Loucy (cell line): ENCODE measurements at regions not wholly inside any gene's neighbourhood (a gene's known extent, or its start where the extent isn't known, plus 50 kb on each side); places are given as distances from the start of the nearest gene placed in this dataset.

ENCODE experiments used
- H2AFZ ChIP-seq: fragments of 200-600 bp; sonication (generic); 2 replicates; pipeline ENCODE4 v1.6.0; 2016; ENCODE audit warnings: antibody characterized with exemption, mild to moderate bottlenecking, low read length, moderate library complexity
- H3F3A ChIP-seq: fragments of 200-600 bp; 2 replicates; pipeline ENCODE4 v1.6.0; 2016; ENCODE audit warnings: antibody characterized with exemption, low read depth, mild to moderate bottlenecking
- H3K27me3 ChIP-seq: fragments of 200-600 bp; sonication (generic); 2 replicates; pipeline ENCODE4 v1.6.1; 2014; ENCODE audit warnings: low read length, mild to moderate bottlenecking; ENCODE audit not compliant: insufficient read depth, poor library complexity, severe bottlenecking
- H3K36me3 ChIP-seq: fragments of 200-600 bp; sonication (generic); 2 replicates; pipeline ENCODE4 v1.6.1; 2016; ENCODE audit warnings: low read length; ENCODE audit not compliant: insufficient read depth
- H3K4me1 ChIP-seq: fragments of 200-600 bp; sonication (generic); 2 replicates; pipeline ENCODE4 v1.5.1; 2014; ENCODE audit warnings: low read length, mild to moderate bottlenecking; ENCODE audit not compliant: insufficient read depth, poor library complexity, severe bottlenecking
- H3K4me2 ChIP-seq: fragments of 200-600 bp; sonication (generic); 2 replicates; pipeline ENCODE4 v1.6.0; 2014; ENCODE audit warnings: antibody characterized with exemption, low read length, low read depth, mild to moderate bottlenecking; ENCODE audit not compliant: poor library complexity, severe bottlenecking
- H3K4me3 ChIP-seq: fragments of 200-600 bp; sonication (generic); 2 replicates; pipeline ENCODE4 v1.5.1; 2014; ENCODE audit warnings: low read length, mild to moderate bottlenecking, mixed read lengths; ENCODE audit not compliant: poor library complexity, severe bottlenecking
- H3K79me2 ChIP-seq: fragments of 200-600 bp; sonication (generic); 2 replicates; pipeline ENCODE4 v1.6.1; 2014; ENCODE audit warnings: low read length; ENCODE audit not compliant: insufficient read depth
- H3K9ac ChIP-seq: fragments of 200-600 bp; sonication (generic); 2 replicates; pipeline ENCODE4 v1.6.0; 2014; ENCODE audit warnings: mild to moderate bottlenecking, low read depth, low read length, moderate library complexity; ENCODE audit not compliant: poor library complexity, severe bottlenecking
- H3K9me2 ChIP-seq: fragments of 200-600 bp; sonication (generic); replicated peaks from 2 replicates; pipeline ENCODE4 v1.6.1; 2016; ENCODE audit warnings: low read depth, low read length, mixed read lengths
- H3K9me3 ChIP-seq: fragments of 200-600 bp; sonication (generic); 2 replicates; pipeline ENCODE4 v1.6.1; 2014; ENCODE audit warnings: mild to moderate bottlenecking, antibody characterized with exemption, low read length, low read depth; ENCODE audit not compliant: insufficient read depth
- H4K20me1 ChIP-seq: fragments of 200-600 bp; sonication (generic); 2 replicates; pipeline ENCODE4 v1.6.0; 2014; ENCODE audit warnings: antibody characterized with exemption, low read length, mild to moderate bottlenecking; ENCODE audit not compliant: insufficient read depth, poor library complexity, severe bottlenecking
- EZH2phosphoT487 ChIP-seq: fragments of 200-600 bp; IDR thresholded peaks from 2 replicates; pipeline ENCODE4 v1.6.1; 2018; ENCODE audit warnings: antibody characterized with exemption, mild to moderate bottlenecking, moderate library complexity, borderline replicate concordance
- TF ChIP-seq, protein P1 (sequence below): fragments of 200-600 bp; sonication (generic); conservative IDR thresholded peaks from 2 replicates; pipeline ENCODE4 v1.5.1; 2014; ENCODE audit warnings: mild to moderate bottlenecking, antibody characterized with exemption, low read length

DNA sequence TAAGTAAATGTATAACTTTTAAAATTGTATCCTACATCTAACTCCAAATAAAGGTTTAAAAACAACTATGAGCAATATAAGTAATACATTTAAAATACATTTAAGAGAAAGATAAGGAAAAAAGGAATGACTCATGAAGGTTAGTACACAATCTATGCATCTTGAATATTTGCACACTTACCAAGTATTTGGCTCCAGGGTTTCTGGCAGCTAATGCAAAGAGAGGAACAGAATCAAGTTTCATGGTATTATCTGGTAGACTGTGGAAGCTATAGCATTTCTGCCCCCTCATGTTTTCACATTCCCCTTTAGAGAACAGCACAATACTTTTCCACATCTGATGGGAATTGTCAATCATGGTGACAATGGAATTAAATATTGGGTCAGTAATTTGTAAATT is 132.1 kb downstream of the COX7C start:
- Histone ChIP-seq H4K20me1 (no peaks in the 10 kb centered on the region), H3K9me2 (no peaks in the 10 kb centered on the region), H3K79me2 (0 out of 2 replicates have a peak, but pooled peaks cover under 1% of the 10 kb centered on the region), H3K36me3 (no peaks in the 10 kb centered on the region; the same call in 1 of the 2 replicates), H3K27me3 (no peaks in the 10 kb centered on the region), H3F3A (no peaks in the 10 kb centered on the region), H3K9ac (no peak overlapping the region), H3K4me3 (no peak overlapping the region), H3K4me1 (no peaks in the 10 kb centered on the region), H3K4me2 (no peak overlapping the region), H2AFZ (no peak overlapping the region), H3K9me3 (no peaks in the 10 kb centered on the region)
- TF ChIP-seq, protein P1, sequence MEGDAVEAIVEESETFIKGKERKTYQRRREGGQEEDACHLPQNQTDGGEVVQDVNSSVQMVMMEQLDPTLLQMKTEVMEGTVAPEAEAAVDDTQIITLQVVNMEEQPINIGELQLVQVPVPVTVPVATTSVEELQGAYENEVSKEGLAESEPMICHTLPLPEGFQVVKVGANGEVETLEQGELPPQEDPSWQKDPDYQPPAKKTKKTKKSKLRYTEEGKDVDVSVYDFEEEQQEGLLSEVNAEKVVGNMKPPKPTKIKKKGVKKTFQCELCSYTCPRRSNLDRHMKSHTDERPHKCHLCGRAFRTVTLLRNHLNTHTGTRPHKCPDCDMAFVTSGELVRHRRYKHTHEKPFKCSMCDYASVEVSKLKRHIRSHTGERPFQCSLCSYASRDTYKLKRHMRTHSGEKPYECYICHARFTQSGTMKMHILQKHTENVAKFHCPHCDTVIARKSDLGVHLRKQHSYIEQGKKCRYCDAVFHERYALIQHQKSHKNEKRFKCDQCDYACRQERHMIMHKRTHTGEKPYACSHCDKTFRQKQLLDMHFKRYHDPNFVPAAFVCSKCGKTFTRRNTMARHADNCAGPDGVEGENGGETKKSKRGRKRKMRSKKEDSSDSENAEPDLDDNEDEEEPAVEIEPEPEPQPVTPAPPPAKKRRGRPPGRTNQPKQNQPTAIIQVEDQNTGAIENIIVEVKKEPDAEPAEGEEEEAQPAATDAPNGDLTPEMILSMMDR, result no peak
- TF ChIP-seq EZH2phosphoT487, result no peak

DNA sequence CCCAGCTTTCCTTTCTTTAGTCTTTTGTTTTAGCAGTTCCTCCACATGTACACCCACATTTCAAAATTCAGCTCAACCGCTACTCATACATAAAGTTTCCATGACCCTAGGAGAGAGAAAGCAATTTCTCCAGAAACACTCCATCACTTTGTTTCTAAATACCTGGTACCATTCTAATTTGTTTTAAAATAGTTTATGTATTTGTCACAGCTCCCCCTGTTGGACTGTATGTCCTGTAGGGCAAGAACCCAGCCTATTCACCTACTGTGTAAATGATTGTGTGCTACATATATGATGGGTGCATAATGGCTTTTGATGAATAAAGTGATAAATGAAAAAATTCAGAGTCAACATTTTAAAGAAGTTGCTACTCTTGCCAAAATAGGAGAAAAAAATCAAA is 139.1 kb downstream of the COX7C start:
- H3K9me2 ChIP-seq, result no peaks in the 10 kb centered on the region
- no peak overlapping the region for H3K4me2 ChIP-seq
- no peaks in the 10 kb centered on the region for H3K79me2 ChIP-seq
- H3K36me3 ChIP-seq, result no peaks in the 10 kb centered on the region
- H4K20me1 ChIP-seq, result no peaks in the 10 kb centered on the region
- no peak overlapping the region for H2AFZ ChIP-seq
- H3K9me3 ChIP-seq, result no peaks in the 10 kb centered on the region
- H3K4me1 ChIP-seq, result peaks cover 24% of the 10 kb centered on the region
- H3K4me3 ChIP-seq, result no peak overlapping the region
- H3K27me3 ChIP-seq, result no peaks in the 10 kb centered on the region
- TF ChIP-seq, protein P1, result peak; percentile 50
- no peak for TF ChIP-seq EZH2phosphoT487
- no peaks in the 10 kb centered on the region for H3F3A ChIP-seq
- H3K9ac ChIP-seq, result no peak overlapping the region

DNA sequence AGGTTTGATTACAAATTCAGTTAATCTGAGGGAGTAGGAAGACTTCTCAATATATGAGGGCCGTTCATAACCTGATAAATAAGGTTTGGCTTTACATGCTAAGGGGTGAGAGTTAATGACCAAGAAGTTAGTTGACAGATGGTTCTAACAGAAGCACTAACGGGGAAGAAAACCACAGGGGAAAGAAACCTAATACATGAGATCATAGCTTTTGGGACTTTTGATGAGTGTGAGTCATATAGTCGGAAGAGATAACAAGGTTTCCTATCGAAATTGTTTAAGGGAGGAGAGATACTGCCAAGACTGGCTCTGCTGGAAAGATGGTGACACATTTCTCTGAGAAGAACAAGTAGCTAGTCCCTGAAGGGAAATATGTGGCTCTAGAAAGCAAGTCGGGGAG is 140.1 kb downstream of the COX7C start:
- H3K4me1 ChIP-seq, result peaks cover 24% of the 10 kb centered on the region
- H3K9ac ChIP-seq, result no peak overlapping the region
- no peak overlapping the region for H2AFZ ChIP-seq
- no peaks in the 10 kb centered on the region for H3K79me2 ChIP-seq
- TF ChIP-seq, protein P1, result no peak
- no peak for TF ChIP-seq EZH2phosphoT487
- H3K36me3 ChIP-seq, result no peaks in the 10 kb centered on the region
- H3F3A ChIP-seq, result no peaks in the 10 kb centered on the region
- no peaks in the 10 kb centered on the region for H3K9me2 ChIP-seq
- no peaks in the 10 kb centered on the region for H4K20me1 ChIP-seq
- no peak overlapping the region for H3K4me3 ChIP-seq
- no peak overlapping the region for H3K4me2 ChIP-seq
- H3K9me3 ChIP-seq, result no peaks in the 10 kb centered on the region
- no peaks in the 10 kb centered on the region for H3K27me3 ChIP-seq
